GM12878 (cell line): ENCODE measurements at regions not wholly inside any gene's neighbourhood (a gene's known extent, or its start where the extent isn't known, plus 50 kb on each side); places are given as distances from the start of the nearest gene placed in this dataset.

Experiments
- HDAC2 ChIP-seq: fragments of 200-600 bp; sonication (generic); IDR thresholded peaks from 2 replicates; pipeline ENCODE4 v1.6.1; 2017
- IRF3 ChIP-seq: fragments of 450-650 bp; IDR thresholded peaks from 2 replicates; pipeline ENCODE4 v1.6.1; 2014; ENCODE audit warnings: mild to moderate bottlenecking
- KAT2A ChIP-seq: conservative IDR thresholded peaks from 2 replicates; pipeline ENCODE4 v1.6.1; 2011; ENCODE audit warnings: low read depth, low read length; ENCODE audit not compliant: control insufficient read depth
- NFIC ChIP-seq: IDR thresholded peaks from 2 replicates; pipeline ENCODE4 v1.6.1; 2012; ENCODE audit warnings: low read depth, mild to moderate bottlenecking, inconsistent platforms, low read length, moderate library complexity
- PML ChIP-seq: IDR thresholded peaks from 2 replicates; pipeline ENCODE4 v1.6.1; 2012; ENCODE audit warnings: low read length, inconsistent platforms
- SKIL ChIP-seq: fragments of 450-650 bp; IDR thresholded peaks from 2 replicates; pipeline ENCODE4 v1.6.1; 2017; ENCODE audit warnings: mild to moderate bottlenecking, low read depth, inconsistent platforms; ENCODE audit not compliant: poor library complexity, severe bottlenecking
- TF ChIP-seq, protein P1 (sequence below): fragments of 450-650 bp; IDR thresholded peaks from 2 replicates; pipeline ENCODE4 v1.6.1; 2017; ENCODE audit warnings: mild to moderate bottlenecking, moderate library complexity

- no peak for TF ChIP-seq IRF3
- no peak for TF ChIP-seq HDAC2
- TF ChIP-seq PML, result no peak
- TF ChIP-seq NFIC, result no peak
- TF ChIP-seq KAT2A, result no peak
- no peak for TF ChIP-seq SKIL
- TF ChIP-seq, protein P1, sequence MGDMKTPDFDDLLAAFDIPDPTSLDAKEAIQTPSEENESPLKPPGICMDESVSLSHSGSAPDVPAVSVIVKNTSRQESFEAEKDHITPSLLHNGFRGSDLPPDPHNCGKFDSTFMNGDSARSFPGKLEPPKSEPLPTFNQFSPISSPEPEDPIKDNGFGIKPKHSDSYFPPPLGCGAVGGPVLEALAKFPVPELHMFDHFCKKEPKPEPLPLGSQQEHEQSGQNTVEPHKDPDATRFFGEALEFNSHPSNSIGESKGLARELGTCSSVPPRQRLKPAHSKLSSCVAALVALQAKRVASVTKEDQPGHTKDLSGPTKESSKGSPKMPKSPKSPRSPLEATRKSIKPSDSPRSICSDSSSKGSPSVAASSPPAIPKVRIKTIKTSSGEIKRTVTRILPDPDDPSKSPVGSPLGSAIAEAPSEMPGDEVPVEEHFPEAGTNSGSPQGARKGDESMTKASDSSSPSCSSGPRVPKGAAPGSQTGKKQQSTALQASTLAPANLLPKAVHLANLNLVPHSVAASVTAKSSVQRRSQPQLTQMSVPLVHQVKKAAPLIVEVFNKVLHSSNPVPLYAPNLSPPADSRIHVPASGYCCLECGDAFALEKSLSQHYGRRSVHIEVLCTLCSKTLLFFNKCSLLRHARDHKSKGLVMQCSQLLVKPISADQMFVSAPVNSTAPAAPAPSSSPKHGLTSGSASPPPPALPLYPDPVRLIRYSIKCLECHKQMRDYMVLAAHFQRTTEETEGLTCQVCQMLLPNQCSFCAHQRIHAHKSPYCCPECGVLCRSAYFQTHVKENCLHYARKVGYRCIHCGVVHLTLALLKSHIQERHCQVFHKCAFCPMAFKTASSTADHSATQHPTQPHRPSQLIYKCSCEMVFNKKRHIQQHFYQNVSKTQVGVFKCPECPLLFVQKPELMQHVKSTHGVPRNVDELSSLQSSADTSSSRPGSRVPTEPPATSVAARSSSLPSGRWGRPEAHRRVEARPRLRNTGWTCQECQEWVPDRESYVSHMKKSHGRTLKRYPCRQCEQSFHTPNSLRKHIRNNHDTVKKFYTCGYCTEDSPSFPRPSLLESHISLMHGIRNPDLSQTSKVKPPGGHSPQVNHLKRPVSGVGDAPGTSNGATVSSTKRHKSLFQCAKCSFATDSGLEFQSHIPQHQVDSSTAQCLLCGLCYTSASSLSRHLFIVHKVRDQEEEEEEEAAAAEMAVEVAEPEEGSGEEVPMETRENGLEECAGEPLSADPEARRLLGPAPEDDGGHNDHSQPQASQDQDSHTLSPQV, result no peak
Measured at GRCh38 chr9:135192686-135193085, 105.2 kb downstream of the OLFM1 start (continued).
